ENCODE measurements at regions not wholly inside any gene's neighbourhood (a gene's known extent, or its start where the extent isn't known, plus 50 kb on each side); places are given as distances from the start of the nearest gene placed in this dataset.

DNA sequence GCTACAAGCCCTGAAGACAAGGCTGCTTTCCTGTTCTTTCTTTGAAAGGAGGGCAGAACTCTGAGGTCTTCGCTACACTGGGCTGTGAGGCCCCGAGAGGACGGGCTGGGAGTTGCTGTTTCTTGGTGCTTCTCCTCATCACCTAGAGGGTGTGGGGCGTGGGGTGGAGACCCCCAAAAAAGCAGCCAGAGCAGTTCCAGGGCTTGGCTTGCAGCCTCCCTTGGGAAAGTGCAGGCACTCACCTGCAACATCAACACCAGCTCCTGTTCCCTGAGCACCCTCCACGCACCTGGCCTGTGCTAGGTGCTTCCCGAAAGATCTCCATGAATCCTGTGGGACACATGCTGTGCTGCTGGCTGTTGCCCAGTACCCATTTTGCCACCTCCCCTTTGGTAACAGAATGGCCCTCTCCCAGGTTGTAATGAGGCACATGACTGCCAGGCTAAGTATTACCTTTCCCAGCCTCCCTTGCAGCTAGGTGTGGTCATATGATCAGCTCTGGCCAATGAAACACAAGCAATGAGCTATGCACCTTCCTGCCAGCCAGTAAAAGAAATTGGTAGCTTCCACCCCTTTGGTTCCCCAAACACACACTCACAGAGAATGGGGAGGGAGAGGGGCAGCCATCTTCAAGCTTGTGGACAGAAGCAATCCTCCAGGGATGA is 146.0 kb downstream of the C9orf50 start:
- ATAC-seq: no peak
- H3K4me1 Mint-ChIP-seq (ENCODE audit: low read depth in 2 of 2): no peaks in the 10 kb centered on the region
- no peak overlapping the region for H3K27ac Mint-ChIP-seq
- H3K27me3 Mint-ChIP-seq: peaks cover 0 to 7% of the 10 kb centered on the region in 2 donors
- no peaks in the 10 kb centered on the region for H3K36me3 Mint-ChIP-seq
- no peak for DNase-seq (ENCODE audit: low spot score)
- H3K4me3 Mint-ChIP-seq: no peak overlapping the region
- no peaks in the 10 kb centered on the region for H3K9me3 Mint-ChIP-seq

DNA sequence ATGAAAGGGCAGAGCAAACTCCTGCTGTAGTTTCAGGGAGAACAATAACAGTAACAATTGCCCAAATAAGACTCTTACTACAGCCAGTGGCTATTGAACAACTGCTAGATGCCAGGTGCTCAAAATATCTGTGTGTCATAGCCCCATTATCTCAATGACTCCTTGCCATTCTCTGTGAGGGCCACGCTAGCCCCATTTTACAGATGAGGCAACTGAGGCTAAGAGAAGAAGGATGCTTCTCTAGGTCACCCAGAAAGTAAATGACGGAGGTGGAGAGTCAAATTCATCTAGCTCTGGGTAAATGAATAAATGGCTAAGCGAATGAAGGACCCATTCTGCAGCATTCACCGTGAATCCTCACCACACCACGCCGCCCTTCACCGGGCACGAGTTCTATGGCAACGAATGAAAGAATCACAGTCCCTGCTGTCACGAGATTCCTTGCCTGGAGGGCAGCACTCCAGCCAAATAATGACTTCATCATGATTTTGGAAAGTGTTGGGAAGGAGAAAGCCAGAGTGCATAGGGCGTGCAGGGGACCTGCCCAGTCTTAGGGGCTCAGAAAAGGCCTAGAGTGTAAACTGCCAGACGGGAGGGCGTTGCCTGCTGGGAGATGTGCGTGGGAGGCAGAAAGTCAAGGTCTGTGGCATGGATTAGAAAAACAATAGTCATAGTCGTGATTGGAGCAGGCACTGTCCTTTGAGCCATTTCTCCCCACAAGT is 147.2 kb downstream of the C9orf50 start:
- H3K27me3 Mint-ChIP-seq: peaks cover 0 to 9% of the 10 kb centered on the region in 2 donors
- H3K4me3 Mint-ChIP-seq: no peak overlapping the region
- no peaks in the 10 kb centered on the region for H3K9me3 Mint-ChIP-seq

DNA sequence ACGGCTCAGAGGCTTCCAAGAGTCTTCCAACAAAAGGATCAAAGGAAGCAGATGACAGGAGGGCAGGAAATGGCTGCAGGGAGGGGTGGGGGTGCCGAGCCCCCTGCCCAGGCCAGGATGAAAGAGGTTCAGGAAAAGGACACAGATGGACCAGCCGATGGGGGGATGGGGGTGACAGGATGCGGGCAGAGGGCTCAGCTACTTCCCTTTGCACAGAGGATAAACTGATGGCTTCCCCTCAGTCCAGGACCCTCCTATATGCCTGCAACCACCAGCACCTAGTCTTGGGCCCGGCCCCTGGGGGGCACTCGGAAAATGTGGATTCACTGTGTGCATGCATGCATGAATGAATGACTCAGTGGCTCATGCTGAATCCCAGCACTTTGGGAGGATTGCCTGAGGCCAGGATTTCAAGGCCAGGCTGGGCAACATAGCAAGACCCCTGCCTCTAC is 148.2 kb downstream of the C9orf50 start:
- Mint-ChIP-seq H3K36me3 (no peaks in the 10 kb centered on the region), H3K4me1 (ENCODE audit: low read depth in 2 of 2) (peaks cover 7% of the 10 kb centered on the region in 2 donors), H3K9me3 (no peaks in the 10 kb centered on the region), H3K27me3 (peaks cover 0 to 5% of the 10 kb centered on the region in 2 donors), H3K27ac (no peak overlapping the region), H3K4me3 (no peak overlapping the region)
- ATAC-seq (no peak), DNase-seq (ENCODE audit: low spot score) (no peak)

More for the DNA sequence above, 147.2 kb downstream of the C9orf50 start:
- Mint-ChIP-seq H3K27ac (no peak overlapping the region), H3K36me3 (no peaks in the 10 kb centered on the region), H3K4me1 (ENCODE audit: low read depth in 2 of 2) (no peaks in the 10 kb centered on the region)
- DNase-seq (ENCODE audit: low spot score) (no peak), ATAC-seq (no peak)

DNA sequence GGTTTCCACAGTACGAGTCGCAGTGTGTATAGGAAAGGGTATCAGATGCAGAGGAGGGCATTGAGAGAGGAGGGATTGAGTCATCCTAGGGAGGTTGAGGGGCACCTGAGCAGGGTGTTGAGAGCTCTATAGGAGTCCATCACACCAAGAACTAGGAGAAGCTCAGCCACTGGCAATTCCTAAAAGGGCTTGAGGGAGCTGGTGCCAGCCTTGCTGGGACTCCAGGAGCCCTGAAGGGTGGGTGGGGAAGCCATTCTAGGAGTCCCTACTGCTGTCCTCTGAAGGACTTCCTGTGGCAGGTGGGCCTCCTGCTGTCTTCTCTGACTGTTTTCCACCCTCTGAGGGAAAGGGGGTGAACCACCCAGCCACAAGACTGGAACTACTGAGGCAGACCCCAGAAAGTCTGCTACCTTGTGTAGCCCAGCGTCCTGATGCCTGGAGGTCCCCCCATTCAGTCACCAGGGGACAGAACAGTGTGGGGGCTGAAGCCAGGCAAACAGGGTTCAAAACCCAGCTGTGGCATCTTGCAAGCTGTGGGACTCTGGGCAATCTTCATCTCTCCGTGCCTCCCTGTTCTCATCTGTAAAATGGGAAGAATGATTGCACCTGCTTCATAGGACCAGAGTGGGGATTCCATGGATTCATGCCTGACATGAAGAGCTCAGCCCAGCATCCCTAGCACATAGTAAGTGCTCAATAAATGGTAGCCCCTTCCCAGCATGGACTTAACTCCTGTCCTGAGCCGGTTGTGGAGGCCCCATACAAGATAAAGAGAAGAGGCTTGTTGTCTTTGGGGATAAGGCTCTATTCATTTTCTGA is 149.5 kb downstream of the C9orf50 start:
- Mint-ChIP-seq H3K9me3 (no peaks in the 10 kb centered on the region), H3K27ac (peak overlapping the region in 1 of 2 donors; percentile 25), H3K4me1 (ENCODE audit: low read depth in 2 of 2) (peaks cover 7% of the 10 kb centered on the region in 2 donors), H3K27me3 (peaks cover 0 to 5% of the 10 kb centered on the region in 2 donors), H3K36me3 (no peaks in the 10 kb centered on the region), H3K4me3 (no peak overlapping the region)
- ATAC-seq (no peak), DNase-seq (ENCODE audit: low spot score) (no peak)

DNA sequence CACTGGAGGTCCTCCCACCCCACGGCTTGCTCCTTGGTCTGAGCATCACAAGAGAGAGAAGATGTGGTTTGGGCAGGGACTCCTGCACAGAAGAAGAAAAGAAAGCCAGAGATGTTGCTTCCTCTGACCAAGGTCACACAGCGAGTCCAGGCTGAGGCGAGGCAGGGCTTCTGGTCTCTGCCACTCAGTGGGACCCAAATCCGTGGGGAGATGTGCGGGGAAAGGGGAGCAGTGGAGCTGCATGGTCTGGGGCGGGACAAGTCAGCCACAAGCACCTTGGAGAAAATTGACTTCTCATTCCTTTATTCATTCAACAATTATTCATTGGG is 150.9 kb downstream of the C9orf50 start:
- peaks cover 0 to 5% of the 10 kb centered on the region in 2 donors for H3K27me3 Mint-ChIP-seq
- no peak overlapping the region for H3K27ac Mint-ChIP-seq
- H3K9me3 Mint-ChIP-seq: no peaks in the 10 kb centered on the region
- DNase-seq (ENCODE audit: low spot score): no peak
- ATAC-seq: no peak
- no peak overlapping the region for H3K4me3 Mint-ChIP-seq
- H3K36me3 Mint-ChIP-seq: no peaks in the 10 kb centered on the region
- H3K4me1 Mint-ChIP-seq (ENCODE audit: low read depth in 2 of 2): peaks cover 7% of the 10 kb centered on the region in 2 donors

DNA sequence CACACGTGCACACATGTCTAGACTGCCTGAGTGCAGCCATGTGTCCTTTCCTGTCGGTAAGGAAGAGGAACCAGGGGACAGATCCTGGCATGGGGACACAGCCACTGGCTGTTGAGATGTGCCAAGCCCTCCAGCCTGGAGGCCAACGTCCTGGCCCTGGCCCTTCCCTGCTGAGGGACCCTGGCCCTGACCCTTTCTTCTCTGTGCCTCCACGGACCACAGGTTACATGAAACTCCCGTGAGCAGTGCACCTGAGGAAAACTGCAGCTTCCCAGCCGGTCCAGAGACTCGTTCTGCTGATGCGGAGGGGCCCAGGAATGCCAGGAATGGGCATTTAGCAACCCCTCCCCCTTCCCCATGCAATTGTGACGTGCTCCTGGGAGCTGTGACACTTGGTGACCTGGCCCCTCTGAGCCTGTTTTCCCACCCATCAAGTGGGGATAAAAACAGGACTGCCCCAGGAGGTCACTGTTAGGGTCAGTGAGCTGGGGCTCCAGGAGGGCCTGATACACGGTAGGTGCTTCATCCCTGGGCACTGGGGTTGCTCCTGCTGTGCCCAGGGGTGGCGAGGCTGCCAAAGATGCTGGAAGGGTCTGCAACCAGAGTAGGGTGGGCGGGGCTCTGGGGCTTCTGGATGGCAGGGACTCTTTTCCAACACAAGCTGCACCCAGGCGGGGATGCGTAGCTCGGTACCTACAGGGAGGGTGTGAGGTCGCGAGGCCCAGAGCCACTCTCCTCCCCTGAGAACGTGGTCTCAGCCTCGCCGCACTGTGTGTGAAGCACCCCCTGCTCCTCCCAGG is 151.5 kb downstream of the C9orf50 start:
- Mint-ChIP-seq H3K36me3 (no peaks in the 10 kb centered on the region), H3K4me1 (ENCODE audit: low read depth in 2 of 2) (peaks cover 7% of the 10 kb centered on the region in 2 donors), H3K4me3 (no peak overlapping the region), H3K27ac (no peak overlapping the region), H3K27me3 (peaks cover 0 to 5% of the 10 kb centered on the region in 2 donors), H3K9me3 (no peaks in the 10 kb centered on the region)
- ATAC-seq: no peak
- DNase-seq (ENCODE audit: low spot score): no peak

DNA sequence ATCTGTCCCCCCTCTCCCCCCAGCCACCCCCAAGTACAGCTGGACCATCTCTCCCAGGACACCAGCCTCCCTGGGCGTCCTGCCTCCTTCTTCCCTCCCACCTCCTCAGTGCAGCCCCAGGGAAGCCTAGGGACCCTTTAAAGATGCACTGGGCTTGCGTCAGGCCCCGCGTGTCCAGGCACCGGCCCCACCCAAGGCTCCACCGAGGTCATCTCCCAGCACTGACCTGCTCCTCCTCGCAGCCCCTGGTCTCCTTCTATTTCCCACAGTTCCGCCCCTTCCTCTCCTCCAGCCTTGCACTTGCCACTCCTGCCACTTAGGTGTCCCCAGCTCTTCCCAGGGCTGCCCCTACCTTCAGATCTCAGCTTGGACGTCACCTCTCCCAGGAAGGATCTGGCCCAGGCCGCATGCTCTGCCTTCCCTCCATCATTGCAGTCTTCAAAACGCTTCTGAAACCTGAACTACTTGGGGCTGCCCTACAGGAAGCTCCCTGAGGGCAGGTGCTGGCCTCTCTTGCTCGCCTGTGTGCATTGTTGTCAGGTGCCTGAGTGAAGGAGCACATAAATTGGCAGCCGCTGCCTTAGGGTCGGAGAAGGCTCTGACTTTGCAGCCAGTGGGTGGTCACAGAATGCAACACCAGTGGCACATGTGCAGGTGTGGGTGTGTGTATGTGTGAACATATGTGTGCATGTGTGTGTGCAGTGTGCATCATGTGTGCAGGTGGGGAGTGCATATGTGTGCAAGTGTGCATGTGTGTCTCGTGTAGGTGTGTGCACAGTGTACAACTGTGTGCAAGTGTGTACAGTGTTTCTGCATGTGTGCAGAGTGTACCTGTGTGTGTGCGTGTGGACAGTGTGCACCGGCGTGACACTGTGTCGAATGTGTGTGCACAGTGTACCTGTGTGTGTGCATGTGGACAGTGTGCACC is 152.9 kb downstream of the C9orf50 start:
- no peak overlapping the region for H3K27ac Mint-ChIP-seq
- no peak for DNase-seq (ENCODE audit: low spot score)
- no peak overlapping the region for H3K4me3 Mint-ChIP-seq
- peaks cover 7% of the 10 kb centered on the region in 2 donors for H3K4me1 Mint-ChIP-seq (ENCODE audit: low read depth in 2 of 2)
- H3K9me3 Mint-ChIP-seq: no peaks in the 10 kb centered on the region
- H3K27me3 Mint-ChIP-seq: peaks cover 0 to 5% of the 10 kb centered on the region in 2 donors
- no peaks in the 10 kb centered on the region for H3K36me3 Mint-ChIP-seq
- no peak for ATAC-seq

DNA sequence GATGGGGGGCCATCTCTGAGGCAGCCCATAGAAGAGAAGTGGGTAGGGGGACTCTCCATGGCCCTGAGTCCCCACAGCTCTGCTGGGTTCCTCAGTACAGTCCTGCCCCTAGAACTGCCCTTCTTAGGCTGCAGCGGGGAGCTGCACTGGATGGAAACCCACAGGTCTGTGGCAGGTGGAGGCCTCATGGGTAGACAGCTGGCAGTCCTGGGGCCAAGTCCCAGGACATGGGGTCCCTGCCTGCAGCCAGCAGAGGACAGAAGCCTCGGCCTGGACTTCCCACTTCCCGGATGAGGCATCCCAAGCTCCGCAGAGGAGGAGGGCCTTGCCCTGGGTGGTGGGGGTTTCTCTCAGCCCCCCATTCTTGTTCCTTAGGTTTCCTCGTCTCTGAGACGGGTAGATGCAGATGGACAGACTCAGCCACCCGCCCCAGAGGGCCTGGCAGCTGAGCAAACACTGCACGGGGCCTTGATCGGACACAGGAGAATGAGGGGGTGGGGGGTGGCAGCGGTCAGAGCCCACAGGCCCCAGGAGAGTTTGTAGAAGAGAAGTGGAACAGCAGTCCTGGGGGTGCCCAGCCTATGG is 153.8 kb downstream of the C9orf50 start:
- H3K9me3 Mint-ChIP-seq: no peaks in the 10 kb centered on the region
- H3K4me1 Mint-ChIP-seq (ENCODE audit: low read depth in 2 of 2): peaks cover 7% of the 10 kb centered on the region in 2 donors
- no peaks in the 10 kb centered on the region for H3K36me3 Mint-ChIP-seq
- H3K27me3 Mint-ChIP-seq: peaks cover 0 to 5% of the 10 kb centered on the region in 2 donors
- H3K27ac Mint-ChIP-seq: no peak overlapping the region
- no peak for DNase-seq (ENCODE audit: low spot score)
- no peak overlapping the region for H3K4me3 Mint-ChIP-seq
- no peak for ATAC-seq

DNA sequence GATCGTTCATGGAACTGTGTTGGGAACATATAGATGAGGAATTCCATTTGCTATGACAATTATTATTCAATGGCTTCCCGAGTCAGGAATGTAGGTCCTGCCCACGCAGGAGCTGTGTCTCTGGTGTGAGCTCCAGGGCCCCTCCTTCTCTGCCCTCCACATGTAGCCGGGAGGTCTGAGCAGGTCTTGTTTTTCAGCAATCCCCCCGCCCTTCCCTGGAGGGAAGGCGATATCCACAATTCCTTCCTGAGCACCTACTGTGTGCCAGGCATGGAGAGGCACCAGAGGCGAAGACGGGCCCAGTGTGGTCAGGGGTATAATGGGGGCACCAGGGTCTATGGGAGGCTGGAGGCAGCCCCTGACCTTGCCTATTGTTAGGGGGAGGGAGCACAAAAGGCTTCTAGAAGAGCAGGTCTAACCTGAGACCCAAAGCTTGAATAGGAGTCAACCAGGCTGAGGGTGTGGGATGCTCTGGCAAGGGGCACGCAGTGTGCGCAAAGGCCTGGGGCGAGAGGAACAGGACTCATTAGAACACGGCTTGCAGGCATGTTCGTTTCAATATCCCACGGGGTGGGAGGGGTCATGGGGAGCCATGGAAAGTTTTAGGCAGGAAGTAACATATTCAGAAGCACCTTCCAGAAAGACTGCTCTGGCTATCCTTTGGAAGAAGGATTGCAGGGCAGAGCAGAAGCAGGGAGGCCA is 154.9 kb downstream of the C9orf50 start:
- H3K36me3 Mint-ChIP-seq: no peaks in the 10 kb centered on the region
- H3K27me3 Mint-ChIP-seq: peaks cover 0 to 4% of the 10 kb centered on the region in 2 donors
- ATAC-seq: no peak
- DNase-seq (ENCODE audit: low spot score): no peak
- peaks cover 7% of the 10 kb centered on the region in 2 donors for H3K4me1 Mint-ChIP-seq (ENCODE audit: low read depth in 2 of 2)
- H3K4me3 Mint-ChIP-seq: no peak overlapping the region
- no peak overlapping the region for H3K27ac Mint-ChIP-seq
- H3K9me3 Mint-ChIP-seq: no peaks in the 10 kb centered on the region

DNA sequence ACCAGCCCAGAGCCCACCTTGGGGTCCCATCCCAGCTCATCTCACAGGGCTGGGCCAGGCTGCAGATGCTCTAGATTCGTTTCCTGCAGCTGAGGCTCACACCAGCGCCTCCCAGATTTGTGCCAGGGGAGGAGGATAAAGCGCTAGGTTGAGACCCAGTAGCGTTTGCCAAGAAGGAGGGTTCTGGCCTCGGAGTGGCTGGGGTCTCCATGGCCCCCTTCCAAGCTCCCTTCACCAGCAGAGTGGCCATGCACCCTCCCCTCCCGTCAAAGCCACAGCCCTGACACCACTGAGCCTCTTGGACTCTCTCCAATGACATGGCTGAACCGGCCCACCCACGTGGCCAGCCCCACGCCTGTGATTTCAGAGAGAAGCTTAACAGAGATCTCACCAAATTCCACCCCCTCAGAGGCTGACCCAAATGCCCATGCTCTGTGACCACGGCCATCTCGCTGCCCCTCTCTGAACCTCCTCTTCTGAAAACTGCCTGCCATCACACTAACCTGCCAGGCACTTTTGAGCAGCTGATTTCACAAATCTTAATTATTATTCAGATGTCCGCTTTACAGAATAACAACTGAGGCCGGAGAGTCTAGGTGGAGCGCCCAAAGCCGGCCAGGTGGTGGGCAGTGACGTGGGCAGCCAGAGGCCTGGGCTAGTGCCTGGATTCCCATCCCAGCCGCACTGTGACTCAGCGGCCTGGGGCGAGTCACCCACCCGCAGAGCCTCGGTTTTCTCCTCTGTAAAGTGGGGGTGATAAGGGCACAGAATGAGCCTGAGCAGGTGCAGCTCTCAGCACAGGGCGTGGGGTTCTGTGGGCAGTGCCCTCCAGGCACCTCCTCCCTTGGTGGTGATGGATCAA is 155.7 kb downstream of the C9orf50 start:
- DNase-seq (ENCODE audit: low spot score): no peak
- no peak for ATAC-seq
- Mint-ChIP-seq H3K4me1 (ENCODE audit: low read depth in 2 of 2) (peaks cover 7 to 12% of the 10 kb centered on the region in 2 donors), H3K27me3 (peaks cover 0 to 3% of the 10 kb centered on the region in 2 donors), H3K4me3 (no peak overlapping the region), H3K27ac (no peak overlapping the region), H3K9me3 (no peaks in the 10 kb centered on the region), H3K36me3 (no peaks in the 10 kb centered on the region)

DNA sequence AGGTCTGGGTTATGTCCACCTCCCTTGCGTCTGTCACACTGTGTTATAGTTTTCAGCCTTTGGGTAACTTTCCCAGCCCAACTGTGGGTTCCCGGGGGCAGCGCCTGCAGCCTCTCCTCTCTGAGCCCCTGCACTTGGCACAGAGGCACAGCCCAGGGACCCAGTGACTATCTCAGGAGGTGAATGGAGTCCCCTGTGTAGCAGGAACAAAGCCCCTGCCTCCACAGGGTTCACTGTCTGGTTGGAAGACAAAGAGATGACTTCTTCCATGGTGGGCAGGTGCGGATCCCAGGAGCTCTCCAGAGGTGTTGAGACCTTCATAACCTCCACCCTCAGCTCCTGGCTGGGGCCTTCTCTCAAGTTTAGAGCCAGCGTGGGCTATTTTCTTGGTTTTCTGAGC is 156.9 kb downstream of the C9orf50 start:
- Mint-ChIP-seq H3K36me3 (no peaks in the 10 kb centered on the region), H3K4me1 (ENCODE audit: low read depth in 2 of 2) (peaks cover 7 to 14% of the 10 kb centered on the region in 2 donors), H3K27ac (no peak overlapping the region), H3K4me3 (no peak overlapping the region), H3K27me3 (no peaks in the 10 kb centered on the region), H3K9me3 (no peaks in the 10 kb centered on the region)
- DNase-seq (ENCODE audit: low spot score): no peak
- ATAC-seq: no peak

All from natural killer cell treated with Interleukin-12 subunit alpha and Interleukin-12 subunit beta and Interleukin-15 and Interleukin-18, amount 100 ng/mL, for 72 hours (primary cell).